OCI-LY7 (cell line): ENCODE measurements at regions not wholly inside any gene's neighbourhood (a gene's known extent, or its start where the extent isn't known, plus 50 kb on each side); places are given as distances from the start of the nearest gene placed in this dataset.

Experiments used
- CTCF ChIP-seq: fragments of 200-600 bp; sonication (generic); conservative IDR thresholded peaks from 2 replicates; pipeline ENCODE4 v1.5.1; 2014; ENCODE audit warnings: mild to moderate bottlenecking, antibody characterized with exemption, low read length, moderate library complexity, mixed read lengths
- EZH2phosphoT487 ChIP-seq: fragments of 200-600 bp; sonication (generic); IDR thresholded peaks from 2 replicates; pipeline ENCODE4 v1.6.1; 2018; ENCODE audit warnings: low read depth, borderline replicate concordance, mild to moderate bottlenecking, mixed run types, antibody characterized with exemption, low read length, moderate library complexity, mixed read lengths

DNA sequence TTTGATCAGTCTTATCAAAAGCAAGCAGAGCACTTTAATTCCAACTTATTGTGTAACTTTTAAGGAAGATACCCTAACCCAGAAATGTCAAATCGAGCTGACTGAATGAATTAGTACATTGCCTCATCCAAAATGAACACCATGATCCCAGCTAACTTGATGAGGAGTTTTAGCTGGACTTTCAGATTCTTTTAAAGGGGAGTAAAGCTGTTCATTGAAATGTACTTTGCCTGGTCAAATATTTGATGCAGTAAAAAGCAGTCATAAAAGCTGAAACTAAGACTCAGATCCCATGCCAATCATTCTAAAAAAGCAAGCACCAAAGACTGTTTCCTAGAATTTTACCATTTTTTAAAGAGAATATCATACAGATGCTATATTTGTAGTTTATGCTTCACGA lies 114.1 kb downstream of the FSCB start:
- TF ChIP-seq CTCF: no peak
- no peak for TF ChIP-seq EZH2phosphoT487
